Liver (tissue), 8 donors: ENCODE measurements at regions not wholly inside any gene's neighbourhood (a gene's known extent, or its start where the extent isn't known, plus 50 kb on each side); places are given as distances from the start of the nearest gene placed in this dataset.

Source experiments
- DNase-seq: peaks from one replicate; pipeline ENCODE4 v3.0.0-alpha.2; 2017; ENCODE audit warnings: low spot score
- H3K27ac ChIP-seq, 2 donors: one replicate each; pipeline ENCODE4 v1.7.0; 2013; ENCODE audit warnings: inconsistent platforms in 2 of 2, low read length in 2 of 2, control low read depth in 1 of 2, low read depth in 1 of 2, mild to moderate bottlenecking in 1 of 2
- H3K27me3 ChIP-seq, 4 donors: one replicate each; pipeline versions ENCODE4 v1.6.1 to v1.7.0; 2013; ENCODE audit warnings: low read length in 3 of 4, inconsistent platforms in 1 of 4, mild to moderate bottlenecking in 1 of 4, moderate library complexity in 1 of 4; ENCODE audit not compliant: control insufficient read depth in 4 of 4, insufficient read depth in 4 of 4
- H3K36me3 ChIP-seq, 4 donors: one replicate each; pipeline versions ENCODE4 v1.6.1 to v1.7.0; 2013; ENCODE audit warnings: low read length in 3 of 4, mild to moderate bottlenecking in 3 of 4, low read depth in 1 of 4, moderate library complexity in 1 of 4; ENCODE audit not compliant: control insufficient read depth in 4 of 4, insufficient read depth in 3 of 4
- H3K4me1 ChIP-seq, 4 donors: one replicate each; pipeline versions ENCODE4 v1.6.1 to v1.7.0; 2013; ENCODE audit warnings: low read length in 3 of 4, mild to moderate bottlenecking in 3 of 4, moderate library complexity in 1 of 4; ENCODE audit not compliant: control insufficient read depth in 4 of 4, insufficient read depth in 4 of 4
- H3K4me3 ChIP-seq, 3 donors: one replicate each; pipeline versions ENCODE4 v1.6.1 to v1.7.0; 2013; ENCODE audit warnings: low read length in 3 of 3, control low read depth in 1 of 3, low read depth in 1 of 3, mild to moderate bottlenecking in 1 of 3
- H3K9ac ChIP-seq, 2 donors: one replicate each; pipeline ENCODE4 v1.7.0; 2013; ENCODE audit warnings: low read length in 2 of 2, mild to moderate bottlenecking in 2 of 2, moderate library complexity in 2 of 2, control low read depth in 1 of 2, low read depth in 1 of 2
- H3K9me3 ChIP-seq, 4 donors: one replicate each; pipeline versions ENCODE4 v1.6.1 to v1.7.0; 2013; ENCODE audit warnings: low read length in 3 of 4; ENCODE audit not compliant: control insufficient read depth in 4 of 4
- EGR1 ChIP-seq, 2 donors: IDR thresholded peaks; 2 replicates each; pipeline ENCODE4 v1.6.1; 2016 to 2018; ENCODE audit warnings: antibody characterized with exemption in 2 of 2, low read depth in 2 of 2
- FOXA1 ChIP-seq: IDR thresholded peaks from 2 replicates; pipeline ENCODE4 v1.6.1; 2016; ENCODE audit warnings: antibody characterized with exemption
- FOXA2 ChIP-seq: IDR thresholded peaks from 2 replicates; pipeline ENCODE4 v1.6.1; 2016; ENCODE audit warnings: antibody characterized with exemption
- GABPA ChIP-seq, 2 donors: IDR thresholded peaks in 1 of 2; conservative IDR thresholded peaks in 1 of 2; 2 replicates each; pipeline ENCODE4 v1.6.1; 2016; ENCODE audit warnings: antibody characterized with exemption in 2 of 2, mild to moderate bottlenecking in 1 of 2, moderate library complexity in 1 of 2
- HNF4A ChIP-seq, 2 donors: conservative IDR thresholded peaks; 2 replicates each; pipeline ENCODE4 v1.6.1; 2016; ENCODE audit warnings: antibody characterized with exemption in 2 of 2, mild to moderate bottlenecking in 2 of 2
- HNF4G ChIP-seq: IDR thresholded peaks from 2 replicates; pipeline ENCODE4 v1.6.1; 2016; ENCODE audit warnings: antibody characterized with exemption
- JUND ChIP-seq, 2 donors: IDR thresholded peaks; 2 replicates each; pipeline ENCODE4 v1.6.1; 2016; ENCODE audit warnings: antibody characterized with exemption in 2 of 2
- NR2F2 ChIP-seq: IDR thresholded peaks from 2 replicates; pipeline ENCODE4 v1.6.1; 2016; ENCODE audit warnings: antibody characterized with exemption
- RAD21 ChIP-seq, 2 donors: IDR thresholded peaks; 2 replicates each; pipeline ENCODE4 v1.6.1; 2016; ENCODE audit warnings: antibody characterized with exemption in 2 of 2, mild to moderate bottlenecking in 2 of 2
- RXRA ChIP-seq, 2 donors: IDR thresholded peaks; 2 replicates each; pipeline ENCODE4 v1.6.1; 2017 to 2018; ENCODE audit warnings: antibody characterized with exemption in 2 of 2, mild to moderate bottlenecking in 1 of 2
- SP1 ChIP-seq: IDR thresholded peaks from 2 replicates; pipeline ENCODE4 v1.6.1; 2018; ENCODE audit warnings: antibody characterized with exemption, mild to moderate bottlenecking
- TAF1 ChIP-seq: conservative IDR thresholded peaks from 2 replicates; pipeline ENCODE4 v1.6.1; 2016; ENCODE audit warnings: antibody characterized with exemption, mild to moderate bottlenecking
- YY1 ChIP-seq: IDR thresholded peaks from 2 replicates; pipeline ENCODE4 v1.6.1; 2016; ENCODE audit warnings: antibody characterized with exemption, mild to moderate bottlenecking
- WGBS: extraction: QIAGEN DNeasy Blood & Tissue Kit; methylation state at CpG from one replicate; pipeline ENCODE4 v1.1.7; 2013; 5-methylcytosine and 5-hydroxymethylcytosine counted together
- TF ChIP-seq, protein P1 (sequence below): IDR thresholded peaks from 2 replicates; pipeline ENCODE4 v1.6.1; 2016; ENCODE audit warnings: antibody characterized with exemption, mild to moderate bottlenecking
- TF ChIP-seq, protein P2 (sequence below): IDR thresholded peaks from 2 replicates; pipeline ENCODE4 v1.6.1; 2016; ENCODE audit warnings: antibody characterized with exemption
- TF ChIP-seq, protein P3 (sequence below): IDR thresholded peaks from 2 replicates; pipeline ENCODE4 v1.6.1; 2016; ENCODE audit warnings: antibody characterized with exemption
- TF ChIP-seq, protein P4 (sequence below): IDR thresholded peaks from 2 replicates; pipeline ENCODE4 v1.6.1; 2016; ENCODE audit warnings: antibody characterized with exemption
- TF ChIP-seq, protein P5 (sequence below): fragments of 150-350 bp; IDR thresholded peaks from 2 replicates; pipeline ENCODE4 v1.5.1; 2017; ENCODE audit warnings: improper control_type of control experiment, low read depth, low read length; ENCODE audit not compliant: missing input control
- donor health status: healthy.
- donor health status: healthy.
- donor health status: healthy.
- donor health status: healthy.
- donor health status: healthy.

DNA sequence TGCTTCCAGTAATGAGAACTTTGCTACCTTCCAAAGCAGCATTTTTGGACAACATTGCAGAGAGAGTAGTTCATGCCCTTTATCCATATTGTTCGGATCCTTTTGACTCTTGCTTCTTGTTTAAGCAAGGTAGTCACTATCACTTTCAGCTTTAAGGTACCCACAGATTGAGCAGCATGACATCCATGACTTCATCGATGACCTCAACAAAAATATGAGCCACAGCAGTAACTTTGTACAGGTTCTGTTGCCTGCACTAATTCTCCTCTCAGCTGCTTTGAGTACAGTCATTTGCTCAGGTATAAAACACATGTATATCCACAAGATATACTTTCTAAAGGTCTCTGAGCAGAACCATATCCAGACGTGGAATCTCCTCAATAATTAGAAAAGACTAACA, 546.3 kb downstream of the SOX6 start:
- H3K9ac ChIP-seq = no peak overlapping the region
- H3K36me3 ChIP-seq = no peaks in the 10 kb centered on the region
- H3K9me3 ChIP-seq = no peaks in the 10 kb centered on the region
- no peak overlapping the region for H3K4me3 ChIP-seq
- no peaks in the 10 kb centered on the region for H3K4me1 ChIP-seq
- H3K27me3 ChIP-seq = no peaks in the 10 kb centered on the region
- WGBS = 87% methylated on average over 3 of the region's 3 CpGs
- TF ChIP-seq FOXA1 = no peak
- no peak for TF ChIP-seq TAF1
- TF ChIP-seq FOXA2 = no peak
- TF ChIP-seq GABPA (IDR thresholded peaks at IDR 0.05 in 1 of 2, conservative IDR thresholded peaks at IDR 0.05 in 1 of 2) = no peak
- no peak for TF ChIP-seq NR2F2
- no peak for TF ChIP-seq EGR1 (IDR thresholded peaks at IDR 0.05; ENCODE audit: low read depth in 2 of 2)
- TF ChIP-seq RXRA (IDR thresholded peaks at IDR 0.05) = no peak
- TF ChIP-seq SP1 = no peak
- TF ChIP-seq JUND (IDR thresholded peaks at IDR 0.05) = no peak
- no peak for TF ChIP-seq RAD21 (IDR thresholded peaks at IDR 0.05)
- TF ChIP-seq, protein P1, sequence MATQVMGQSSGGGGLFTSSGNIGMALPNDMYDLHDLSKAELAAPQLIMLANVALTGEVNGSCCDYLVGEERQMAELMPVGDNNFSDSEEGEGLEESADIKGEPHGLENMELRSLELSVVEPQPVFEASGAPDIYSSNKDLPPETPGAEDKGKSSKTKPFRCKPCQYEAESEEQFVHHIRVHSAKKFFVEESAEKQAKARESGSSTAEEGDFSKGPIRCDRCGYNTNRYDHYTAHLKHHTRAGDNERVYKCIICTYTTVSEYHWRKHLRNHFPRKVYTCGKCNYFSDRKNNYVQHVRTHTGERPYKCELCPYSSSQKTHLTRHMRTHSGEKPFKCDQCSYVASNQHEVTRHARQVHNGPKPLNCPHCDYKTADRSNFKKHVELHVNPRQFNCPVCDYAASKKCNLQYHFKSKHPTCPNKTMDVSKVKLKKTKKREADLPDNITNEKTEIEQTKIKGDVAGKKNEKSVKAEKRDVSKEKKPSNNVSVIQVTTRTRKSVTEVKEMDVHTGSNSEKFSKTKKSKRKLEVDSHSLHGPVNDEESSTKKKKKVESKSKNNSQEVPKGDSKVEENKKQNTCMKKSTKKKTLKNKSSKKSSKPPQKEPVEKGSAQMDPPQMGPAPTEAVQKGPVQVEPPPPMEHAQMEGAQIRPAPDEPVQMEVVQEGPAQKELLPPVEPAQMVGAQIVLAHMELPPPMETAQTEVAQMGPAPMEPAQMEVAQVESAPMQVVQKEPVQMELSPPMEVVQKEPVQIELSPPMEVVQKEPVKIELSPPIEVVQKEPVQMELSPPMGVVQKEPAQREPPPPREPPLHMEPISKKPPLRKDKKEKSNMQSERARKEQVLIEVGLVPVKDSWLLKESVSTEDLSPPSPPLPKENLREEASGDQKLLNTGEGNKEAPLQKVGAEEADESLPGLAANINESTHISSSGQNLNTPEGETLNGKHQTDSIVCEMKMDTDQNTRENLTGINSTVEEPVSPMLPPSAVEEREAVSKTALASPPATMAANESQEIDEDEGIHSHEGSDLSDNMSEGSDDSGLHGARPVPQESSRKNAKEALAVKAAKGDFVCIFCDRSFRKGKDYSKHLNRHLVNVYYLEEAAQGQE = no peak
- TF ChIP-seq, protein P2, sequence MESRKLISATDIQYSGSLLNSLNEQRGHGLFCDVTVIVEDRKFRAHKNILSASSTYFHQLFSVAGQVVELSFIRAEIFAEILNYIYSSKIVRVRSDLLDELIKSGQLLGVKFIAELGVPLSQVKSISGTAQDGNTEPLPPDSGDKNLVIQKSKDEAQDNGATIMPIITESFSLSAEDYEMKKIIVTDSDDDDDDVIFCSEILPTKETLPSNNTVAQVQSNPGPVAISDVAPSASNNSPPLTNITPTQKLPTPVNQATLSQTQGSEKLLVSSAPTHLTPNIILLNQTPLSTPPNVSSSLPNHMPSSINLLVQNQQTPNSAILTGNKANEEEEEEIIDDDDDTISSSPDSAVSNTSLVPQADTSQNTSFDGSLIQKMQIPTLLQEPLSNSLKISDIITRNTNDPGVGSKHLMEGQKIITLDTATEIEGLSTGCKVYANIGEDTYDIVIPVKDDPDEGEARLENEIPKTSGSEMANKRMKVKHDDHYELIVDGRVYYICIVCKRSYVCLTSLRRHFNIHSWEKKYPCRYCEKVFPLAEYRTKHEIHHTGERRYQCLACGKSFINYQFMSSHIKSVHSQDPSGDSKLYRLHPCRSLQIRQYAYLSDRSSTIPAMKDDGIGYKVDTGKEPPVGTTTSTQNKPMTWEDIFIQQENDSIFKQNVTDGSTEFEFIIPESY = no peak
- no peak overlapping the region for H3K27ac ChIP-seq
- DNase-seq = no peak

DNA sequence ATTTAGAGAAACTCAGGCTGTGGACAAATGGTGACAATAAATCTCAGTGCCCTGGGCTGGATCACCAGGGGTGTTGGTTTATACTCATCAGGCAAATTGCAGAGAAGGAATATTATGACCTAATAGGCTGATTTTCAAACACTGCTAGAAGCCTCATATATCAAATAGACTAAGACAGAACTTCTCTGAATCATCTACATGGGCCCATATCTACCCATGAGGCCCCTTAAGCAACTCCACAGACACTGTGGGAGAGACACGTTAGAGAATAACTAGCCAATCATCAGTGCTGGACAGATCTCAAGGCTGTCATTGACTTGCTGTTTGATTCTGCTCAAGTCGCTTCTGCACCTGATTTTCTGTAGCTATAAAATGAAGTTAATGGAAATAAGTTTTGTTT, 545.8 kb downstream of the SOX6 start:
- Histone ChIP-seq H3K27me3 (no peaks in the 10 kb centered on the region), H3K36me3 (no peaks in the 10 kb centered on the region), H3K4me1 (no peaks in the 10 kb centered on the region), H3K9me3 (no peaks in the 10 kb centered on the region), H3K4me3 (no peak overlapping the region), H3K27ac (no peak overlapping the region), H3K9ac (no peak overlapping the region)
- 70% methylated on average over 2 of the region's 2 CpGs for WGBS
- no peak for DNase-seq
- TF ChIP-seq HNF4G (no peak), NR2F2 (no peak), RXRA (IDR thresholded peaks at IDR 0.05) (no peak), FOXA1 (no peak), EGR1 (IDR thresholded peaks at IDR 0.05; ENCODE audit: low read depth in 2 of 2) (no peak), JUND (IDR thresholded peaks at IDR 0.05) (no peak), GABPA (IDR thresholded peaks at IDR 0.05 in 1 of 2, conservative IDR thresholded peaks at IDR 0.05 in 1 of 2) (no peak), YY1 (no peak), FOXA2 (no peak), SP1 (no peak), HNF4A (conservative IDR thresholded peaks at IDR 0.05) (no peak), RAD21 (IDR thresholded peaks at IDR 0.05) (no peak), TAF1 (no peak)
- TF ChIP-seq, protein P3, sequence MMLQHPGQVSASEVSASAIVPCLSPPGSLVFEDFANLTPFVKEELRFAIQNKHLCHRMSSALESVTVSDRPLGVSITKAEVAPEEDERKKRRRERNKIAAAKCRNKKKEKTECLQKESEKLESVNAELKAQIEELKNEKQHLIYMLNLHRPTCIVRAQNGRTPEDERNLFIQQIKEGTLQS = no peak
- TF ChIP-seq, protein P4, sequence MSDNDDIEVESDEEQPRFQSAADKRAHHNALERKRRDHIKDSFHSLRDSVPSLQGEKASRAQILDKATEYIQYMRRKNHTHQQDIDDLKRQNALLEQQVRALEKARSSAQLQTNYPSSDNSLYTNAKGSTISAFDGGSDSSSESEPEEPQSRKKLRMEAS = no peak
- TF ChIP-seq, protein P1 = no peak
- TF ChIP-seq, protein P5, sequence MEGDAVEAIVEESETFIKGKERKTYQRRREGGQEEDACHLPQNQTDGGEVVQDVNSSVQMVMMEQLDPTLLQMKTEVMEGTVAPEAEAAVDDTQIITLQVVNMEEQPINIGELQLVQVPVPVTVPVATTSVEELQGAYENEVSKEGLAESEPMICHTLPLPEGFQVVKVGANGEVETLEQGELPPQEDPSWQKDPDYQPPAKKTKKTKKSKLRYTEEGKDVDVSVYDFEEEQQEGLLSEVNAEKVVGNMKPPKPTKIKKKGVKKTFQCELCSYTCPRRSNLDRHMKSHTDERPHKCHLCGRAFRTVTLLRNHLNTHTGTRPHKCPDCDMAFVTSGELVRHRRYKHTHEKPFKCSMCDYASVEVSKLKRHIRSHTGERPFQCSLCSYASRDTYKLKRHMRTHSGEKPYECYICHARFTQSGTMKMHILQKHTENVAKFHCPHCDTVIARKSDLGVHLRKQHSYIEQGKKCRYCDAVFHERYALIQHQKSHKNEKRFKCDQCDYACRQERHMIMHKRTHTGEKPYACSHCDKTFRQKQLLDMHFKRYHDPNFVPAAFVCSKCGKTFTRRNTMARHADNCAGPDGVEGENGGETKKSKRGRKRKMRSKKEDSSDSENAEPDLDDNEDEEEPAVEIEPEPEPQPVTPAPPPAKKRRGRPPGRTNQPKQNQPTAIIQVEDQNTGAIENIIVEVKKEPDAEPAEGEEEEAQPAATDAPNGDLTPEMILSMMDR = no peak
- TF ChIP-seq, protein P2 = no peak
